ENCODE measurements at regions not wholly inside any gene's neighbourhood (a gene's known extent, or its start where the extent isn't known, plus 50 kb on each side); places are given as distances from the start of the nearest gene placed in this dataset.

DNA sequence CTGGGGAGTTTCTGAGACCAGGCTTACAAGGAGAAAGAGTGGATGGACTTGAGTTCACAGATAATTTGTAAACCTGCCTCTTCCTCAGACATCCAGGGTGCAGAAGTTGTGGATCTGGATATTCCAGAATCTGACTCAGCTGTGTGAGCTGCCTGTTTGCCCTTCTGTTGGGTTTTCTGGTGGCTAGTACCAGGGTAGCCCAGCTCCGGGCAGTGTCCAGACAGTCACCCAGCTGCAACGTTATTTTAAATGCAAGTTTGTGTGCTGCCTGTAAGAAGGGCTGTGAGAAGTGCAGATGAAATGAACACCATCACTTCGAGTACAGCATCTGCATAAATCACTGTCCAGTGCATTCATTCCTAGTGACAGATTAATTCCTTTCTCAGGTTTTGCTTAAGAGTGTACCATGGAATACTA lies 1053.0 kb downstream of the TUSC7 start:
- TF ChIP-seq, protein P1, sequence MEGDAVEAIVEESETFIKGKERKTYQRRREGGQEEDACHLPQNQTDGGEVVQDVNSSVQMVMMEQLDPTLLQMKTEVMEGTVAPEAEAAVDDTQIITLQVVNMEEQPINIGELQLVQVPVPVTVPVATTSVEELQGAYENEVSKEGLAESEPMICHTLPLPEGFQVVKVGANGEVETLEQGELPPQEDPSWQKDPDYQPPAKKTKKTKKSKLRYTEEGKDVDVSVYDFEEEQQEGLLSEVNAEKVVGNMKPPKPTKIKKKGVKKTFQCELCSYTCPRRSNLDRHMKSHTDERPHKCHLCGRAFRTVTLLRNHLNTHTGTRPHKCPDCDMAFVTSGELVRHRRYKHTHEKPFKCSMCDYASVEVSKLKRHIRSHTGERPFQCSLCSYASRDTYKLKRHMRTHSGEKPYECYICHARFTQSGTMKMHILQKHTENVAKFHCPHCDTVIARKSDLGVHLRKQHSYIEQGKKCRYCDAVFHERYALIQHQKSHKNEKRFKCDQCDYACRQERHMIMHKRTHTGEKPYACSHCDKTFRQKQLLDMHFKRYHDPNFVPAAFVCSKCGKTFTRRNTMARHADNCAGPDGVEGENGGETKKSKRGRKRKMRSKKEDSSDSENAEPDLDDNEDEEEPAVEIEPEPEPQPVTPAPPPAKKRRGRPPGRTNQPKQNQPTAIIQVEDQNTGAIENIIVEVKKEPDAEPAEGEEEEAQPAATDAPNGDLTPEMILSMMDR (IDR thresholded peaks at IDR 0.05; ENCODE audit: borderline replicate concordance, extremely low read depth, low read length, poor library complexity, severe bottlenecking) = no peak
- no peak for TF ChIP-seq EZH2 (IDR thresholded peaks at IDR 0.05; ENCODE audit: borderline replicate concordance, low read depth, low read length, severe bottlenecking)
